ENCODE measurements at regions not wholly inside any gene's neighbourhood (a gene's known extent, or its start where the extent isn't known, plus 50 kb on each side); places are given as distances from the start of the nearest gene placed in this dataset.

GRCh38 chr13:68995972-68996667, 1111.5 kb upstream of the ATXN8OS start:
- intact Hi-C loops (cut with DNase I; ENCODE audit: low total_unique reads) = no loop called here
- WGBS, 2 donors = 52 to 58% methylated on average over 3 of the region's 3 CpGs
- DNase-seq (ENCODE audit: low spot score in 2 of 2) = no peak
- H3K4me3 ChIP-seq (ENCODE audit: low read depth, poor library complexity, severe bottlenecking) = no peak overlapping the region
- TF ChIP-seq CTCF (IDR thresholded peaks at IDR 0.05) (no peak), POLR2A (IDR thresholded peaks at IDR 0.05) (no peak)

GRCh38 chr13:68993154-68993553, 1114.5 kb upstream of the ATXN8OS start:
- DNase-seq (ENCODE audit: low spot score in 2 of 2) = no peak
- intact Hi-C loops (cut with DNase I; ENCODE audit: low total_unique reads) = no loop called here
- TF ChIP-seq CTCF (IDR thresholded peaks at IDR 0.05) = no peak
- TF ChIP-seq POLR2A (IDR thresholded peaks at IDR 0.05) = no peak
- no peak overlapping the region for H3K4me3 ChIP-seq (ENCODE audit: low read depth, poor library complexity, severe bottlenecking)
- 74 to 75% methylated on average over 3 of the region's 3 CpGs for WGBS, 2 donors

GRCh38 chr13:68988176-68988575, 1119.5 kb upstream of the ATXN8OS start:
- WGBS, 2 donors = 87 to 88% methylated on average over 11 of the region's 11 CpGs
- no peak for DNase-seq (ENCODE audit: low spot score in 2 of 2)
- H3K4me3 ChIP-seq (ENCODE audit: low read depth, poor library complexity, severe bottlenecking) = no peak overlapping the region
- TF ChIP-seq CTCF (IDR thresholded peaks at IDR 0.05) = no peak
- no peak for TF ChIP-seq POLR2A (IDR thresholded peaks at IDR 0.05)
- intact Hi-C loops (cut with DNase I; ENCODE audit: low total_unique reads) = no loop called here

- 93 to 95% methylated on average over 13 of the region's 13 CpGs for WGBS, 2 donors
Observed at GRCh38 chr13:68987585-68987984, 1120.0 kb upstream of the ATXN8OS start.

GRCh38 chr13:68984688-68985319, 1122.8 kb upstream of the ATXN8OS start:
- TF ChIP-seq POLR2A (IDR thresholded peaks at IDR 0.05) (no peak), CTCF (IDR thresholded peaks at IDR 0.05) (no peak)
- no peak for DNase-seq (ENCODE audit: low spot score in 2 of 2)
- intact Hi-C loops (cut with DNase I; ENCODE audit: low total_unique reads) = no loop called here
- H3K4me3 ChIP-seq (ENCODE audit: low read depth, poor library complexity, severe bottlenecking) = no peak overlapping the region
- 94 to 95% methylated on average over 36 to 37 of the region's 37 CpGs for WGBS, 2 donors

More at GRCh38 chr13:68987585-68987984, 1120.0 kb upstream of the ATXN8OS start:
- H3K4me3 ChIP-seq (ENCODE audit: low read depth, poor library complexity, severe bottlenecking) = no peak overlapping the region
- TF ChIP-seq POLR2A (IDR thresholded peaks at IDR 0.05) (no peak), CTCF (IDR thresholded peaks at IDR 0.05) (no peak)
- intact Hi-C loops (cut with DNase I; ENCODE audit: low total_unique reads) = no loop called here
- no peak for DNase-seq (ENCODE audit: low spot score in 2 of 2)

Data from lower leg skin (tissue), 4 donors.